GM12865 (cell line): ENCODE measurements at regions not wholly inside any gene's neighbourhood (a gene's known extent, or its start where the extent isn't known, plus 50 kb on each side); places are given as distances from the start of the nearest gene placed in this dataset.

Experiments used
- DNase-seq: peaks from one replicate; pipeline ENCODE4 v3.0.0; 2010; ENCODE audit warnings: low read depth
- H3K4me3 ChIP-seq: 2 replicates; pipeline ENCODE4 v1.5.1; 2011; ENCODE audit warnings: mild to moderate bottlenecking, low read depth, low read length, control low read depth
- TF ChIP-seq, protein P1 (sequence below): IDR thresholded peaks from 2 replicates; pipeline ENCODE4 v1.5.1; 2011; ENCODE audit warnings: low read length, control low read depth, low read depth, inconsistent platforms; ENCODE audit not compliant: insufficient read depth; ENCODE audit errors: missing control alignments

DNA sequence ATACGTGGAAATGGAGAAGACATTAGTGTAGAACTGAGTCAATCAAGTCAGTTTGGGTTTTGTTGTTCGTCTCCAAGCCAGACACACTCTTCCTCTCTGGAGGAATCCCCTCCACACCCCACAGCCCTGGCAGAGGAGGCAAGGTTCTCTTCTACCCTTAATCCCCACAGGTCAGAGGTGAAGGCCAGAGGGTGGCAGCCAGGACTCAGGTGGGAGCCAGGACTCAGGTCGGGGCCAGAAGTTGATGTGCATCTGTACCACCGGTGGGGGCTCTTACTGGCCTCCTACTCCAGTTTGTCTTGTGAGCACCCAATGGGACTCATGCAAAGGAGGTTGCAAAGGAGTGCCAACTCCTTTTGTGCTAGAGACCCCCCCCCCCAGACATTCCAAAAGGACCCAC, 126.4 kb downstream of the TBXT start:
- TF ChIP-seq, protein P1, sequence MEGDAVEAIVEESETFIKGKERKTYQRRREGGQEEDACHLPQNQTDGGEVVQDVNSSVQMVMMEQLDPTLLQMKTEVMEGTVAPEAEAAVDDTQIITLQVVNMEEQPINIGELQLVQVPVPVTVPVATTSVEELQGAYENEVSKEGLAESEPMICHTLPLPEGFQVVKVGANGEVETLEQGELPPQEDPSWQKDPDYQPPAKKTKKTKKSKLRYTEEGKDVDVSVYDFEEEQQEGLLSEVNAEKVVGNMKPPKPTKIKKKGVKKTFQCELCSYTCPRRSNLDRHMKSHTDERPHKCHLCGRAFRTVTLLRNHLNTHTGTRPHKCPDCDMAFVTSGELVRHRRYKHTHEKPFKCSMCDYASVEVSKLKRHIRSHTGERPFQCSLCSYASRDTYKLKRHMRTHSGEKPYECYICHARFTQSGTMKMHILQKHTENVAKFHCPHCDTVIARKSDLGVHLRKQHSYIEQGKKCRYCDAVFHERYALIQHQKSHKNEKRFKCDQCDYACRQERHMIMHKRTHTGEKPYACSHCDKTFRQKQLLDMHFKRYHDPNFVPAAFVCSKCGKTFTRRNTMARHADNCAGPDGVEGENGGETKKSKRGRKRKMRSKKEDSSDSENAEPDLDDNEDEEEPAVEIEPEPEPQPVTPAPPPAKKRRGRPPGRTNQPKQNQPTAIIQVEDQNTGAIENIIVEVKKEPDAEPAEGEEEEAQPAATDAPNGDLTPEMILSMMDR: no peak
- H3K4me3 ChIP-seq: no peak overlapping the region
- no peak for DNase-seq

DNA sequence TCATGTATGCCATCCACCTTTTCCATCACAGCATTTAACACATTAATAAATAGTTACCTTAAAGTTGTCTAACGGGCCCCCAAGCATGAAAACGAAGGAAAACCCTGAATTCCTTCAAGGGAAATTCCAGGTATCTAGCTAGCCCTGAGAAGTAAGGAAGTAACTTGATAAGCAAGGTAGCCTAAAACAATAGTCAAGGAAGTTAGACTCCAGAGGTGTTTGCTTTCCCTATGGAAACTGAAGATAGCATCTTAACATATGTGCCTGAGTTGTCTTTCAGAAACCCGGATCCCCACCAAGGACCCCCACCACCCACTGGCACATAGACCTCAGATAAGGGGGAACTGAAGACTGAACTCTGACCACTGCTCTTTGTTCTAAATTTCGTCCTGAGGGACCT, 127.4 kb downstream of the TBXT start:
- TF ChIP-seq, protein P1: no peak
- no peak for DNase-seq
- no peak overlapping the region for H3K4me3 ChIP-seq

DNA sequence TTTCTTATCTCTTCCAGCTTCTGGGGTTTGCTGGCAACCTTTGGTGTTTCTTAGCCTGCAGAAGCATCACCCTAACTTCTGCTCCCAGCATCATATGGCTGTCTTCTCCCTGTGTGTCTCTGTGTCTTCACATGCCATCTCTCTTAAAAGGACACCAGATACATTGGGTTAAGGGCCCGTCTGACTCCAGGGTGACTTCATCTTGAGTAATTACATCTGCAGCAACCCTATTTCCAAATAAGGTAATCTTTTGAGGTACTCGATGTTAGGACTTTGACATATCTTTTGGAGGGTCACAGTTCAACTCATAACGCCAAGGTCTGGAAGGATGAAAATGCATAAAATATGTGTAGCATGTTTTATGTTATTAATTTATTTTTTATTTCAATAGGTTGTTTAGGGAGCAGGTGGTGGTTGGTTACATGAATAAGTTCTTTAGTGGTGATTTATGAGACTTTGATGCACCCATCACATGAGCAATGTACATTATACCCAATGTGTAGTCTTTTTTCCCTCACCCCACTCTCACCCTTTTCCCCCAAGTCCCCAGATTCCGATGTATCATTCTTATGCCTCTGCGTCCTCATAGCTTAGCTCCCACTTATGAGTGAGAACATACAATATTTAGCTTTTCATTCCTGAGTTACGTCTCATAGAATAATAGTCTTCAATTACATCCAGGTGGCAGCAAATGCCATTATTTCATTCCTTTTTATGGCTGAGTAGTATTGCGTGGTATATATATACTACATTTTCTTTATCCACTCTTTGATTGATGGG, 131.1 kb downstream of the TBXT start:
- TF ChIP-seq, protein P1: no peak
- no peak overlapping the region for H3K4me3 ChIP-seq
- DNase-seq: no peak

DNA sequence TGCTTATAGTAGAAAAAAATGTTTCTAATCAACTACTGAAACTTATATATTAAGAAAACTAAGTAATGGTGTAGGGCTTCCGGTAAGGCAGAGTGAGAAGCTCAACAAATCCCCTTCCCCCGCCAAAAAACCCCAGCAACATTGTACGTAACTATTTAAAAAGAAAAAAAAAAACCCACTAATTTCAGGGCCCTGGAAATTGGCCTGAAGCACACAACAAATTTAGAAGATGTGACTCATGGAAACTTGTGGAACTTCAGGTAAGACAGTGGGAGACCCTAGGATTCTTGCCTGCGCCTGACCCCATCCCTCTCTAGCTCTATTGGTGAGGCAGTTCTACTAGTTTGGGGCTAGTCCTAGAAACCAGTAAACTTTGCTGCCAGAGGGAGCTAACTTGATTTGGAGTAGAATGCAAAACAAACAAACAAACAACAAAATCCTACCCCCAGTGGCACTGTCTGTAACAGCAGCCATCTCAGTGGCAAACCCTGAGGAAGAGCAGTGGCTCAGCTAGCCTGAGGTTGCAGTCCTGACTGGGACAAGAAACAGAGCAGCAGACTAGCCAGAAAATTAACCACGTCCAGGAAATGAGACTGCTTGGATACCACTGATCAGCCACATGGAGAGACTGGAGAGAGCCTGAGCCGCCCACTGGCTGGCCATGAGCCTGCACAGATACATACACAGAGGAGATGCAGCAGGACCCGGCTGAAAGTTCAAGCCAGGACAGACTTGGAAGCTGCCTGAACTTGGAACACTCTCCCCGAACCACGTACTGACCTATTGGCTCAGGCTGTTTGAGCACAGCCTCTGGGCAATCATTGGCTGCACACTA, 135.1 kb downstream of the TBXT start:
- DNase-seq: peak; percentile 9
- TF ChIP-seq, protein P1: peak; percentile 26
- no peak overlapping the region for H3K4me3 ChIP-seq

DNA sequence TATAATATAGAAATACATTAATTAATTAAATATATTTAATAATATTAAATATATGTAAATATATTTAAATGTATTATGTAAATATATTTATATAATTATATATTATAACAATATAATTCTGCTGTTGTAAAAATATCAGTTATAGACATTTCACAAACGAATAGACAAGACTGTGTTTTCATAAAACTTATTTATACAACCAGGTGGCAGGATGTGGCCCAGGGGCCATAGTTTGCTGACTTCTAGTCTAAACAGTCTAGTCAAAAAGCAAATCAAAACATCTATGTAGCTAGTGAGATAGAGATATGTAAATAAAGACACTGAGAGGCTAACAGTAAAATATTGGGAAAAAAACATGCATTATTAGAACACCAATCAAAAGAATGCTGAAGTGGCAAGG, 136.4 kb downstream of the TBXT start:
- H3K4me3 ChIP-seq: no peak overlapping the region
- TF ChIP-seq, protein P1: no peak
- DNase-seq: no peak

DNA sequence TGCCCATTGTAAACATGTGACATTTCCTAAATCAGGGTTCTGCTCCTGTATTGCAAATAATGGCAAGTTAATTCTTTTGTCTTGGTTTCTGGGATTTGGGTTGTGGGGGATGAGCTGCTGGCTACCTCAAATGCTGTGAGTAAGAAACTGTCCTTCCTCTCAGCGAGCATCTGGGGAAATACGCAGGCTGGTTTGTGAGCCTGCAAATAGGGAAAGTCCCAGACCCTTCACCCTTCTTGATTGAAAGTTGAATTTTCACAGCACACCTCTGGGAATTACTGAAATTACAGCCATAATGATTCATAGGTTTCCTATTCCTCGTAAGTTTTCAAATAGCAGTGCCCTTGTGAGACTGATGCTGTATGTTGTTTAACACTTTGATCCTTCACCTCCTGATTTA, 138.1 kb downstream of the TBXT start:
- DNase-seq: peak; percentile 49
- TF ChIP-seq, protein P1: no peak
- H3K4me3 ChIP-seq: no peak overlapping the region
